ENCODE measurements at regions not wholly inside any gene's neighbourhood (a gene's known extent, or its start where the extent isn't known, plus 50 kb on each side); places are given as distances from the start of the nearest gene placed in this dataset.

GRCh38 chr5:1961952-1962595 lies 79.3 kb upstream of the IRX4 start:
- Histone ChIP-seq H3K27me3 (ENCODE audit: insufficient read depth, low read depth, low read length) (no peaks in the 10 kb centered on the region), H3K36me3 (ENCODE audit: insufficient read depth, low read length) (no peaks in the 10 kb centered on the region), H3K9me2 (ENCODE audit: insufficient read depth, low read length) (no peaks in the 10 kb centered on the region), H3K27ac (ENCODE audit: low read length) (no peak overlapping the region), H3K4me3 (ENCODE audit: low read length) (no peak overlapping the region), H4K20me1 (ENCODE audit: insufficient read depth) (no peaks in the 10 kb centered on the region), H3K4me2 (ENCODE audit: low read length) (no peak overlapping the region), H3K9me3 (ENCODE audit: low read length) (no peaks in the 10 kb centered on the region), H3F3A (ENCODE audit: insufficient read depth, low read length, poor library complexity, severe bottlenecking) (no peaks in the 10 kb centered on the region), H3K79me2 (replicated peaks; ENCODE audit: insufficient read depth, low read length) (no peaks in the 10 kb centered on the region), H2AFZ (ENCODE audit: low read depth, low read length) (no peak overlapping the region), H3K9ac (ENCODE audit: low read length) (no peak overlapping the region)
- TF ChIP-seq, protein P1, sequence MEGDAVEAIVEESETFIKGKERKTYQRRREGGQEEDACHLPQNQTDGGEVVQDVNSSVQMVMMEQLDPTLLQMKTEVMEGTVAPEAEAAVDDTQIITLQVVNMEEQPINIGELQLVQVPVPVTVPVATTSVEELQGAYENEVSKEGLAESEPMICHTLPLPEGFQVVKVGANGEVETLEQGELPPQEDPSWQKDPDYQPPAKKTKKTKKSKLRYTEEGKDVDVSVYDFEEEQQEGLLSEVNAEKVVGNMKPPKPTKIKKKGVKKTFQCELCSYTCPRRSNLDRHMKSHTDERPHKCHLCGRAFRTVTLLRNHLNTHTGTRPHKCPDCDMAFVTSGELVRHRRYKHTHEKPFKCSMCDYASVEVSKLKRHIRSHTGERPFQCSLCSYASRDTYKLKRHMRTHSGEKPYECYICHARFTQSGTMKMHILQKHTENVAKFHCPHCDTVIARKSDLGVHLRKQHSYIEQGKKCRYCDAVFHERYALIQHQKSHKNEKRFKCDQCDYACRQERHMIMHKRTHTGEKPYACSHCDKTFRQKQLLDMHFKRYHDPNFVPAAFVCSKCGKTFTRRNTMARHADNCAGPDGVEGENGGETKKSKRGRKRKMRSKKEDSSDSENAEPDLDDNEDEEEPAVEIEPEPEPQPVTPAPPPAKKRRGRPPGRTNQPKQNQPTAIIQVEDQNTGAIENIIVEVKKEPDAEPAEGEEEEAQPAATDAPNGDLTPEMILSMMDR (IDR thresholded peaks at IDR 0.05; ENCODE audit: poor library complexity, severe bottlenecking) = no peak
- TF ChIP-seq SMC3 (conservative IDR thresholded peaks at IDR 0.05; ENCODE audit: poor library complexity) (no peak), POLR2AphosphoS5 (IDR thresholded peaks at IDR 0.05) (no peak), EZH2 (IDR thresholded peaks at IDR 0.05; ENCODE audit: borderline replicate concordance, insufficient read depth, low read length, poor library complexity, severe bottlenecking) (no peak), RAD21 (conservative IDR thresholded peaks at IDR 0.05) (no peak), MXI1 (conservative IDR thresholded peaks at IDR 0.05; ENCODE audit: poor library complexity, severe bottlenecking) (no peak), EP300 (conservative IDR thresholded peaks at IDR 0.05; ENCODE audit: poor library complexity, severe bottlenecking) (no peak), TAF1 (IDR thresholded peaks at IDR 0.05; ENCODE audit: low read depth) (no peak)
- TF ChIP-seq, protein P2, sequence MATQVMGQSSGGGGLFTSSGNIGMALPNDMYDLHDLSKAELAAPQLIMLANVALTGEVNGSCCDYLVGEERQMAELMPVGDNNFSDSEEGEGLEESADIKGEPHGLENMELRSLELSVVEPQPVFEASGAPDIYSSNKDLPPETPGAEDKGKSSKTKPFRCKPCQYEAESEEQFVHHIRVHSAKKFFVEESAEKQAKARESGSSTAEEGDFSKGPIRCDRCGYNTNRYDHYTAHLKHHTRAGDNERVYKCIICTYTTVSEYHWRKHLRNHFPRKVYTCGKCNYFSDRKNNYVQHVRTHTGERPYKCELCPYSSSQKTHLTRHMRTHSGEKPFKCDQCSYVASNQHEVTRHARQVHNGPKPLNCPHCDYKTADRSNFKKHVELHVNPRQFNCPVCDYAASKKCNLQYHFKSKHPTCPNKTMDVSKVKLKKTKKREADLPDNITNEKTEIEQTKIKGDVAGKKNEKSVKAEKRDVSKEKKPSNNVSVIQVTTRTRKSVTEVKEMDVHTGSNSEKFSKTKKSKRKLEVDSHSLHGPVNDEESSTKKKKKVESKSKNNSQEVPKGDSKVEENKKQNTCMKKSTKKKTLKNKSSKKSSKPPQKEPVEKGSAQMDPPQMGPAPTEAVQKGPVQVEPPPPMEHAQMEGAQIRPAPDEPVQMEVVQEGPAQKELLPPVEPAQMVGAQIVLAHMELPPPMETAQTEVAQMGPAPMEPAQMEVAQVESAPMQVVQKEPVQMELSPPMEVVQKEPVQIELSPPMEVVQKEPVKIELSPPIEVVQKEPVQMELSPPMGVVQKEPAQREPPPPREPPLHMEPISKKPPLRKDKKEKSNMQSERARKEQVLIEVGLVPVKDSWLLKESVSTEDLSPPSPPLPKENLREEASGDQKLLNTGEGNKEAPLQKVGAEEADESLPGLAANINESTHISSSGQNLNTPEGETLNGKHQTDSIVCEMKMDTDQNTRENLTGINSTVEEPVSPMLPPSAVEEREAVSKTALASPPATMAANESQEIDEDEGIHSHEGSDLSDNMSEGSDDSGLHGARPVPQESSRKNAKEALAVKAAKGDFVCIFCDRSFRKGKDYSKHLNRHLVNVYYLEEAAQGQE (IDR thresholded peaks at IDR 0.05; ENCODE audit: borderline replicate concordance) = no peak

GRCh38 chr5:1961304-1961946 lies 78.7 kb upstream of the IRX4 start:
- Histone ChIP-seq H3F3A (ENCODE audit: insufficient read depth, low read length, poor library complexity, severe bottlenecking) (no peaks in the 10 kb centered on the region), H3K9me2 (ENCODE audit: insufficient read depth, low read length) (no peaks in the 10 kb centered on the region), H3K4me2 (ENCODE audit: low read length) (no peak overlapping the region), H3K36me3 (ENCODE audit: insufficient read depth, low read length) (no peaks in the 10 kb centered on the region), H2AFZ (ENCODE audit: low read depth, low read length) (no peak overlapping the region), H4K20me1 (ENCODE audit: insufficient read depth) (no peaks in the 10 kb centered on the region), H3K27ac (ENCODE audit: low read length) (no peak overlapping the region), H3K79me2 (replicated peaks; ENCODE audit: insufficient read depth, low read length) (no peaks in the 10 kb centered on the region), H3K9ac (ENCODE audit: low read length) (no peak overlapping the region), H3K4me3 (ENCODE audit: low read length) (no peak overlapping the region), H3K27me3 (ENCODE audit: insufficient read depth, low read depth, low read length) (no peaks in the 10 kb centered on the region), H3K9me3 (ENCODE audit: low read length) (no peaks in the 10 kb centered on the region)
- no peak for TF ChIP-seq POLR2AphosphoS5 (IDR thresholded peaks at IDR 0.05)
- TF ChIP-seq EZH2 (IDR thresholded peaks at IDR 0.05; ENCODE audit: borderline replicate concordance, insufficient read depth, low read length, poor library complexity, severe bottlenecking) = no peak
- no peak for TF ChIP-seq TAF1 (IDR thresholded peaks at IDR 0.05; ENCODE audit: low read depth)
- TF ChIP-seq RAD21 (conservative IDR thresholded peaks at IDR 0.05) = no peak
- TF ChIP-seq, protein P2 (IDR thresholded peaks at IDR 0.05; ENCODE audit: borderline replicate concordance) = no peak
- TF ChIP-seq EP300 (conservative IDR thresholded peaks at IDR 0.05; ENCODE audit: poor library complexity, severe bottlenecking) = no peak
- TF ChIP-seq, protein P1 (IDR thresholded peaks at IDR 0.05; ENCODE audit: poor library complexity, severe bottlenecking) = no peak
- no peak for TF ChIP-seq MXI1 (conservative IDR thresholded peaks at IDR 0.05; ENCODE audit: poor library complexity, severe bottlenecking)
- TF ChIP-seq SMC3 (conservative IDR thresholded peaks at IDR 0.05; ENCODE audit: poor library complexity) = no peak

Data from neural cell (in vitro differentiated cells).